ENCODE measurements at regions not wholly inside any gene's neighbourhood (a gene's known extent, or its start where the extent isn't known, plus 50 kb on each side); places are given as distances from the start of the nearest gene placed in this dataset.

DNA sequence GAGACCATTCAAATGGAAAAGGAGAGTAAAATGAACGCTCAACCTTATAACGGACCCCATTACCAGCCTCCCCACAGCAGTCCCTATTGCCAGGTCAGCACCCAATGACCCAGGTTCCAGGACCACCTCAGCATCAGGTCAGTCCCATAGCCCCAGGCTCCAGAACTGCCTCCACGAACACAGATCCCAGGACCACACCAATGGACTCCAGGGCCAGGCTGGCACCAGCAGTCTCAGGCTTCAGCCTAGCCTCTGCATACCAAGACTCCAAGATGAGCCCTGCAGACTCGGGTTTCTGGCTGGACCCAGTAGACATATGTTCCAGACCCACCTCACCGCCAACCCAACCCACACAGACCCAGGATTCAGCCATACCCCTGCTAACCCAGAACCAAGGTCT, 625.0 kb upstream of the RGS18 start (continued):
- TF ChIP-seq, protein P1, sequence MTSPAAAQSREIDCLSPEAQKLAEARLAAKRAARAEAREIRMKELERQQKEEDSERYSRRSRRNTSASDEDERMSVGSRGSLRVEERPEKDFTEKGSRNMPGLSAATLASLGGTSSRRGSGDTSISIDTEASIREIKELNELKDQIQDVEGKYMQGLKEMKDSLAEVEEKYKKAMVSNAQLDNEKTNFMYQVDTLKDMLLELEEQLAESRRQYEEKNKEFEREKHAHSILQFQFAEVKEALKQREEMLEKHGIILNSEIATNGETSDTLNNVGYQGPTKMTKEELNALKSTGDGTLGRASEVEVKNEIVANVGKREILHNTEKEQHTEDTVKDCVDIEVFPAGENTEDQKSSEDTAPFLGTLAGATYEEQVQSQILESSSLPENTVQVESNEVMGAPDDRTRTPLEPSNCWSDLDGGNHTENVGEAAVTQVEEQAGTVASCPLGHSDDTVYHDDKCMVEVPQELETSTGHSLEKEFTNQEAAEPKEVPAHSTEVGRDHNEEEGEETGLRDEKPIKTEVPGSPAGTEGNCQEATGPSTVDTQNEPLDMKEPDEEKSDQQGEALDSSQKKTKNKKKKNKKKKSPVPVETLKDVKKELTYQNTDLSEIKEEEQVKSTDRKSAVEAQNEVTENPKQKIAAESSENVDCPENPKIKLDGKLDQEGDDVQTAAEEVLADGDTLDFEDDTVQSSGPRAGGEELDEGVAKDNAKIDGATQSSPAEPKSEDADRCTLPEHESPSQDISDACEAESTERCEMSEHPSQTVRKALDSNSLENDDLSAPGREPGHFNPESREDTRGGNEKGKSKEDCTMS (CRISPR knock-in tag; conservative IDR thresholded peaks at IDR 0.05): no peak
- TF ChIP-seq ZNF782 (CRISPR knock-in tag; IDR thresholded peaks at IDR 0.05; ENCODE audit: borderline replicate concordance): no peak
- TF ChIP-seq, protein P2, sequence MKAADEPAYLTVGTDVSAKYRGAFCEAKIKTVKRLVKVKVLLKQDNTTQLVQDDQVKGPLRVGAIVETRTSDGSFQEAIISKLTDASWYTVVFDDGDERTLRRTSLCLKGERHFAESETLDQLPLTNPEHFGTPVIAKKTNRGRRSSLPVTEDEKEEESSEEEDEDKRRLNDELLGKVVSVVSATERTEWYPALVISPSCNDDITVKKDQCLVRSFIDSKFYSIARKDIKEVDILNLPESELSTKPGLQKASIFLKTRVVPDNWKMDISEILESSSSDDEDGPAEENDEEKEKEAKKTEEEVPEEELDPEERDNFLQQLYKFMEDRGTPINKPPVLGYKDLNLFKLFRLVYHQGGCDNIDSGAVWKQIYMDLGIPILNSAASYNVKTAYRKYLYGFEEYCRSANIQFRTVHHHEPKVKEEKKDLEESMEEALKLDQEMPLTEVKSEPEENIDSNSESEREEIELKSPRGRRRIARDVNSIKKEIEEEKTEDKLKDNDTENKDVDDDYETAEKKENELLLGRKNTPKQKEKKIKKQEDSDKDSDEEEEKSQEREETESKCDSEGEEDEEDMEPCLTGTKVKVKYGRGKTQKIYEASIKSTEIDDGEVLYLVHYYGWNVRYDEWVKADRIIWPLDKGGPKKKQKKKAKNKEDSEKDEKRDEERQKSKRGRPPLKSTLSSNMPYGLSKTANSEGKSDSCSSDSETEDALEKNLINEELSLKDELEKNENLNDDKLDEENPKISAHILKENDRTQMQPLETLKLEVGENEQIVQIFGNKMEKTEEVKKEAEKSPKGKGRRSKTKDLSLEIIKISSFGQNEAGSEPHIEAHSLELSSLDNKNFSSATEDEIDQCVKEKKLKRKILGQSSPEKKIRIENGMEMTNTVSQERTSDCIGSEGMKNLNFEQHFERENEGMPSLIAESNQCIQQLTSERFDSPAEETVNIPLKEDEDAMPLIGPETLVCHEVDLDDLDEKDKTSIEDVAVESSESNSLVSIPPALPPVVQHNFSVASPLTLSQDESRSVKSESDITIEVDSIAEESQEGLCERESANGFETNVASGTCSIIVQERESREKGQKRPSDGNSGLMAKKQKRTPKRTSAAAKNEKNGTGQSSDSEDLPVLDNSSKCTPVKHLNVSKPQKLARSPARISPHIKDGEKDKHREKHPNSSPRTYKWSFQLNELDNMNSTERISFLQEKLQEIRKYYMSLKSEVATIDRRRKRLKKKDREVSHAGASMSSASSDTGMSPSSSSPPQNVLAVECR (CRISPR knock-in tag; IDR thresholded peaks at IDR 0.05; ENCODE audit: borderline replicate concordance): no peak
- TF ChIP-seq KLF13 (CRISPR knock-in tag; IDR thresholded peaks at IDR 0.05): no peak
- no peak for TF ChIP-seq ZFP82 (CRISPR knock-in tag; IDR thresholded peaks at IDR 0.05; ENCODE audit: borderline replicate concordance)
- no peak for TF ChIP-seq ZNF773 (CRISPR knock-in tag; IDR thresholded peaks at IDR 0.05; ENCODE audit: borderline replicate concordance)
- no peak for TF ChIP-seq SKI (IDR thresholded peaks at IDR 0.05; ENCODE audit: partially characterized antibody)
- no peak for TF ChIP-seq KDM4B (CRISPR knock-in tag; IDR thresholded peaks at IDR 0.05)

Data from HepG2 (cell line).